AG09319 (cell line): ENCODE measurements at regions not wholly inside any gene's neighbourhood (a gene's known extent, or its start where the extent isn't known, plus 50 kb on each side); places are given as distances from the start of the nearest gene placed in this dataset.

Experiments
- DNase-seq: peaks from one replicate; pipeline ENCODE4 v3.0.0-alpha.2; 2010; ENCODE audit warnings: low read depth; ENCODE audit errors: extremely low read depth
- TF ChIP-seq, protein P1 (sequence below): IDR thresholded peaks from 2 replicates; pipeline ENCODE4 v1.5.1; 2011; ENCODE audit warnings: low read depth, mild to moderate bottlenecking, inconsistent platforms, low read length, moderate library complexity

DNA sequence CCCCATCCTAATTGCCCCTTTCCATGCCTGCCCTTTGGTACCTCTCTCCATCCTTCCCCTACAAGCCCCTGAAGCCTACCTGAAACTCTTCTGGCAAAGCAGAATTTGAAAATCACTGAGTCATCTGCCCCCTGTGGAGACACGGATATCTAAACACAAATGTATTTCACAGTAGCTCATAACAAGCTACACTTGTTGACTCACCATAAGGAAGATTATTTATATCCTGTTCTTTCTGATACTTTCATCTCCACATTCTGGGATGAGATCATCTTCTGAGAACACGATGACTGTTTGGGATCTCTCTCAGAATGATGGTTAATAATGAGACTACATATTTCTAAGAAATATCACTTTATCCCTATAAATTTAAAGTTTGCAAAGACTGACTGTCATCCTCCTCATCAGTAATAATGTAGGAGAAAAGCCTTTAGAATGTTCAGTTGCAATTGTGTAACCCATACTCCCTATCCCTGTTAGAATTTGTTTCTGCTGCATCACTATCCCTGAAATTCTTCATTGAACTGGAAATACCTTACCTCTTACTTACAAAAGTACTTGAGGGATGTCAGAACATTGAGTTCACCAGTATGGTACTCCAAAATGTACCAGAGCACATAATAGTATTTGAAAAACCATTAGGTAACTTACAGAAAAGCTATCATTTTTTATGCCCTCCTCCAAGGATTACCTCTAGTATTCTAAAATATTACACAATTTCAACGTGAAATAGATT, 116.1 kb upstream of the IL12A start:
- TF ChIP-seq, protein P1, sequence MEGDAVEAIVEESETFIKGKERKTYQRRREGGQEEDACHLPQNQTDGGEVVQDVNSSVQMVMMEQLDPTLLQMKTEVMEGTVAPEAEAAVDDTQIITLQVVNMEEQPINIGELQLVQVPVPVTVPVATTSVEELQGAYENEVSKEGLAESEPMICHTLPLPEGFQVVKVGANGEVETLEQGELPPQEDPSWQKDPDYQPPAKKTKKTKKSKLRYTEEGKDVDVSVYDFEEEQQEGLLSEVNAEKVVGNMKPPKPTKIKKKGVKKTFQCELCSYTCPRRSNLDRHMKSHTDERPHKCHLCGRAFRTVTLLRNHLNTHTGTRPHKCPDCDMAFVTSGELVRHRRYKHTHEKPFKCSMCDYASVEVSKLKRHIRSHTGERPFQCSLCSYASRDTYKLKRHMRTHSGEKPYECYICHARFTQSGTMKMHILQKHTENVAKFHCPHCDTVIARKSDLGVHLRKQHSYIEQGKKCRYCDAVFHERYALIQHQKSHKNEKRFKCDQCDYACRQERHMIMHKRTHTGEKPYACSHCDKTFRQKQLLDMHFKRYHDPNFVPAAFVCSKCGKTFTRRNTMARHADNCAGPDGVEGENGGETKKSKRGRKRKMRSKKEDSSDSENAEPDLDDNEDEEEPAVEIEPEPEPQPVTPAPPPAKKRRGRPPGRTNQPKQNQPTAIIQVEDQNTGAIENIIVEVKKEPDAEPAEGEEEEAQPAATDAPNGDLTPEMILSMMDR = no peak; the same call in 1 of the 2 replicates
- DNase-seq = no peak

DNA sequence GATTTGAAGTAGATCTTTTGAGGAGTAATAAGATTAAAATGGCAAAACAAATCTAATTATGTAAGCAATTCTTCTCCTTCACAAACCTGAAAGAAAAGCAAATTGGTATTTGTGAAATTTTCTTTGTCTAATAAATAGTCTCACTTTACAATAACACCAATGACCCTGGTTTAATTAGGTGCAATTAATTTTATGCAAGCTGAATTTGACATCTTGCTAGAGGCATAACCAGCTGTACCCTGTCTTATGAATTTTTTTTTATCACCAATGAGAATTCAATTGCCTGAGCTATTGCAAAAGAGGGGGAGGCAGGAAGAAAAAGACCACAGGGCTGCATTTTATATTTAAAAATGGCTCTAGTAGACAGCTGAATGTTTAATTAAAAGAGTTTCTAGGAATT, 113.5 kb upstream of the IL12A start:
- TF ChIP-seq, protein P1 = no peak

DNA sequence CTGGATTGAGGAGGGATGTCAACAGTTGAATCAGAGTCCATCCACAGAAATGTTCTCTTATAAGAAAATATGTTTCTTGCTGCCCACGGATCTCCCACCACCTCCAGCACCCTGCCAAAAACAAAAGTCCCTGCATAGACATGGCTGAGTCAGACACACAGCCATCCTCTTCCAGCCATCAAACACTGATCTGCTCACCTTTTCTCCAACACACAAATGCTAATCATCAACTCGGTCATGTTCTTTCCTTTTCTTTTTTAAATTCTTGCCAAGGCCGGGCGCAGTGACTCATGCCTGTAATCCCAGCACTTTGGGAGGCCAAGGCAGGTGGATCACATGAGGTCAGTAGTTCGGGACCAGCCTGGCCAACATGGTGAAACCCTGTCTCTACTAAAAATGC, 110.7 kb upstream of the IL12A start:
- DNase-seq = no peak
- TF ChIP-seq, protein P1 = no peak

More for the DNA sequence above, 113.5 kb upstream of the IL12A start:
- no peak for DNase-seq

GRCh38 chr3:159879146-159879545, 109.5 kb upstream of the IL12A start:
- DNase-seq = no peak
- TF ChIP-seq, protein P1 = no peak

DNA sequence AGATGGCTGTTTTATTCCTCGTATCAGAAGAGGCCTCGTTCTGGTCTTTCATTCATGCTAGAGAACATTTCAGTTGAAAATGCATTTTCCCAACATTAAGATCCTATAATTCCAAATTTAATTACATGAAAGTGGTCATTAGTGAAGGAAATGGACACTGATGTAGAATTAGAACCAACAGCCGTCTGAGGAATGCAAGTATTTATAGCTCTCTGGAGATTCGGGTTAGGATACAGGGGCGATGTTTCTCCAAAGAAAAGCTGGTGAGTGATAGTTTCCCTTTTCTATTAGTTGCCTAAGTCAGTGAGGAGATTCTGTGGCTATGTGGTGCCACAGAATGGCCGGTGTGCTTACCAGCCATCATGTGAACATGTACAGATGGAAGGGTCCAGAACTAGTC, 109.0 kb upstream of the IL12A start:
- TF ChIP-seq, protein P1 = no peak
- DNase-seq = no peak

GRCh38 chr3:159881208-159881607, 107.4 kb upstream of the IL12A start:
- TF ChIP-seq, protein P1 = no peak
- no peak for DNase-seq

DNA sequence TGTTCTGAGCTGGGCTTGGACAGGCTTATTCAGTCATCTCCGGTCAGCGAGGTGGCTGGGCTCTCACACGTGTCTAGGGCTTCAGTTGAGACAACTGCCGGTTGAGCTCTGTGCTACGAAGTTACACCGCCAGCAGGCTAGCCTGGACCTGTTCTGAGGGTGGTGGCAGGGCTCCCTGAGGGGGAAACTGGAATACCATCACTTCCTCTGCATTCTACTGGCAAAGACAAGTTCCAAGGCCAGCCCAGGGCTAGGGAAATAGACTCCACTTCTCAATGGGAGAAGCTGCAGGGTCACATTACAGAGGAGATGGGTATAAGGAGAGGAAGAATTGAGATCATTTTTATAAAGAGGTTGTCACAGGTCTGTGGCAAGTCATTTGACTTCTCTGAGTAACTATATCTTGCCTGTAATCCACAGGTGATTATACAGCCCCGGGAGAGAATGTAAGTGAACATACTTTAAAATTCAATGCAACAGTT, 106.8 kb upstream of the IL12A start:
- TF ChIP-seq, protein P1 = no peak
- no peak for DNase-seq
